ENCODE measurements at regions not wholly inside any gene's neighbourhood (a gene's known extent, or its start where the extent isn't known, plus 50 kb on each side); places are given as distances from the start of the nearest gene placed in this dataset.

- TF ChIP-seq POLR2A (IDR thresholded peaks at IDR 0.05) (no peak), CTCF (IDR thresholded peaks at IDR 0.05) (no peak)
Observed at GRCh38 chr4:4789462-4789861, 70.0 kb upstream of the MSX1 start.

Data from esophagus squamous epithelium (tissue), 4 donors.